ENCODE measurements at regions not wholly inside any gene's neighbourhood (a gene's known extent, or its start where the extent isn't known, plus 50 kb on each side); places are given as distances from the start of the nearest gene placed in this dataset.

DNA sequence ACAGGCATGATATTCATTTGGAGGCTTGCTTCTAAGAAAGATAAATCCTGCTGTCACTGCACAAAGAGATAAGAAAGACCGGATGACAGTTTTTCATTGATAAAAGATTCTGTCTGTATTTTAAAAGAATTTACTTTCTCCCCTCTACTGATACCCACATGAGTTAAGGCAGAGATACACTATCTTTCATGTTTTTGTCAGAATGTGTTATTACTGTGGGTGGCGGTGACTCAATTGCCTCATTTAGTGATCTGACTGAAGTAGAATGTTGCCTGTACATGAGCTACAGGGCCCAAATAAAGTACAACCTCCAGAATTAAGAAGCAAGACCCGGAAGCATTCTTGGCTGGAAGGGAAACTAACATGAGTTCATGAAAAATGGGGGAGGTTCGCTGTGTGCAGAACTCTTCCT lies 480.0 kb downstream of the SLC4A3 start:
- TF ChIP-seq POLR2AphosphoS5 (IDR thresholded peaks at IDR 0.05) (no peak), RAD21 (conservative IDR thresholded peaks at IDR 0.05) (no peak)
- TF ChIP-seq, protein P1, sequence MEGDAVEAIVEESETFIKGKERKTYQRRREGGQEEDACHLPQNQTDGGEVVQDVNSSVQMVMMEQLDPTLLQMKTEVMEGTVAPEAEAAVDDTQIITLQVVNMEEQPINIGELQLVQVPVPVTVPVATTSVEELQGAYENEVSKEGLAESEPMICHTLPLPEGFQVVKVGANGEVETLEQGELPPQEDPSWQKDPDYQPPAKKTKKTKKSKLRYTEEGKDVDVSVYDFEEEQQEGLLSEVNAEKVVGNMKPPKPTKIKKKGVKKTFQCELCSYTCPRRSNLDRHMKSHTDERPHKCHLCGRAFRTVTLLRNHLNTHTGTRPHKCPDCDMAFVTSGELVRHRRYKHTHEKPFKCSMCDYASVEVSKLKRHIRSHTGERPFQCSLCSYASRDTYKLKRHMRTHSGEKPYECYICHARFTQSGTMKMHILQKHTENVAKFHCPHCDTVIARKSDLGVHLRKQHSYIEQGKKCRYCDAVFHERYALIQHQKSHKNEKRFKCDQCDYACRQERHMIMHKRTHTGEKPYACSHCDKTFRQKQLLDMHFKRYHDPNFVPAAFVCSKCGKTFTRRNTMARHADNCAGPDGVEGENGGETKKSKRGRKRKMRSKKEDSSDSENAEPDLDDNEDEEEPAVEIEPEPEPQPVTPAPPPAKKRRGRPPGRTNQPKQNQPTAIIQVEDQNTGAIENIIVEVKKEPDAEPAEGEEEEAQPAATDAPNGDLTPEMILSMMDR (IDR thresholded peaks at IDR 0.05; ENCODE audit: poor library complexity, severe bottlenecking) = no peak
